Activated CD4-positive, alpha-beta T cell treated with anti-CD3 and anti-CD28 coated beads, Interleukin-2, amount 10 ng/mL, durations not matched to agents 7 days and 5 days (primary cell): ENCODE measurements at regions not wholly inside any gene's neighbourhood (a gene's known extent, or its start where the extent isn't known, plus 50 kb on each side); places are given as distances from the start of the nearest gene placed in this dataset.

Source experiments
- CTCF ChIA-PET: fragments of 350-600 bp; sonication (Branson Sonifier 250); formaldehyde crosslinking; loops from one replicate; lab custom pipeline; 2021; ENCODE audit warnings: antibody characterized with exemption; lab: Charles Lee
- POLR2A ChIA-PET: fragments of 350-600 bp; sonication (Branson Sonifier 250); formaldehyde crosslinking; loops from one replicate; lab custom pipeline; 2021; ENCODE audit warnings: antibody characterized with exemption; lab: Charles Lee
- DNase-seq: peaks from one replicate; pipeline ENCODE4 v3.0.0-alpha.2; 2020
- H3K27ac Mint-ChIP-seq: one replicate; pipeline ENCODE4 v1.8.0; 2021; ENCODE audit warnings: mild to moderate bottlenecking, moderate library complexity, mixed read lengths
- H3K27me3 Mint-ChIP-seq: one replicate; pipeline ENCODE4 v1.8.0; 2021; ENCODE audit warnings: mixed read lengths
- H3K36me3 Mint-ChIP-seq: one replicate; pipeline ENCODE4 v1.8.0; 2021; ENCODE audit warnings: low read depth, mixed read lengths
- H3K4me1 Mint-ChIP-seq: one replicate; pipeline ENCODE4 v1.8.0; 2021; ENCODE audit warnings: mixed read lengths
- H3K4me3 Mint-ChIP-seq: one replicate; pipeline ENCODE4 v1.8.0; 2021; ENCODE audit warnings: mild to moderate bottlenecking, moderate library complexity, mixed read lengths
- H3K9me3 Mint-ChIP-seq: one replicate; pipeline ENCODE4 v1.8.0; 2021; ENCODE audit warnings: mixed read lengths

- Mint-ChIP-seq H3K27ac (peak overlapping the region; percentile 65), H3K4me1 (peaks cover 72% of the 10 kb centered on the region), H3K27me3 (no peaks in the 10 kb centered on the region), H3K36me3 (no peaks in the 10 kb centered on the region), H3K4me3 (peak overlapping the region; percentile 24), H3K9me3 (no peaks in the 10 kb centered on the region)
- CTCF ChIA-PET: interaction anchor here (0.6 to 2.4 kb wide), 6 partner anchors 8 to 50 kb away, joined by 3 to 9 read pairs (median 3); no protein-coding TSS in a partner anchor
- POLR2A ChIA-PET: no interaction called here
- peak; percentile 30 for DNase-seq
Measured at GRCh38 chr20:50346374-50347283, 156.0 kb downstream of the CEBPB start.

GRCh38 chr20:50347284-50348063, 156.8 kb downstream of the CEBPB start:
- Mint-ChIP-seq H3K9me3 (no peaks in the 10 kb centered on the region), H3K27me3 (peaks cover under 1% of the 10 kb centered on the region), H3K4me3 (no peak overlapping the region), H3K27ac (no peak overlapping the region), H3K36me3 (no peaks in the 10 kb centered on the region), H3K4me1 (peaks cover 67% of the 10 kb centered on the region)
- no peak for DNase-seq
- CTCF ChIA-PET: interaction anchor here (0.6 to 2.4 kb wide), 6 partner anchors 8 to 50 kb away, joined by 3 to 9 read pairs (median 3); no protein-coding TSS in a partner anchor
- POLR2A ChIA-PET: no interaction called here

DNA sequence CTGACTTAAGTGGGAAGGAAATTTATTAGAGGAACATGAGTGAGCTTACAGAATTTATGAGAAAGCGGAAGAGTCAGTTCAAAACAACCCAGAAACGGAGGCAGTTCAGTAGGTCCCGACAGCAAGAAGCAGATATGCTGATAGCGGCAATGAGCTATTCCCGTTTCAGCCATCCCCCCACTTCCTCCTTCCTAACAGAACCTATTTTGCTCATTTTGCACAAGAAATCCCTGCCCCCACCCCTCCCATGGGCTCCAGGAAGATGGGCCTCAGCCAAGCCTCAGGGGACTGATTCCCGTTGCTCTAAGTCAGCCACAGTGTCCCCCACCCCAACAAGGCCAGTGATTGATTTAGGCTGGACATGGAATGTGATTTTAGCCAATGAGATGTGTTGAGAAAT, 157.5 kb downstream of the CEBPB start:
- ChIA-PET POLR2A (no interaction called here), CTCF (interaction anchor here (0.6 to 2.4 kb wide), 4 partner anchors 8 to 47 kb away, joined by 3 to 9 read pairs (median 4); no protein-coding TSS in a partner anchor)

GRCh38 chr20:50350510-50351249, 159.5 kb upstream of the PTPN1 start:
- Mint-ChIP-seq H3K27ac (no peak overlapping the region), H3K36me3 (no peaks in the 10 kb centered on the region), H3K4me3 (no peak overlapping the region), H3K27me3 (peaks cover 2% of the 10 kb centered on the region), H3K4me1 (peaks cover 56% of the 10 kb centered on the region), H3K9me3 (no peaks in the 10 kb centered on the region)
- ChIA-PET POLR2A (no interaction called here), CTCF (no interaction called here)
- DNase-seq: no peak

More for the DNA sequence above, 157.5 kb downstream of the CEBPB start:
- Mint-ChIP-seq H3K27ac (no peak overlapping the region), H3K36me3 (no peaks in the 10 kb centered on the region), H3K9me3 (no peaks in the 10 kb centered on the region), H3K27me3 (peaks cover 2% of the 10 kb centered on the region), H3K4me1 (peaks cover 65% of the 10 kb centered on the region), H3K4me3 (no peak overlapping the region)
- no peak for DNase-seq

GRCh38 chr20:50351541-50351940, 158.6 kb upstream of the PTPN1 start:
- peaks cover 48% of the 10 kb centered on the region for H3K4me1 Mint-ChIP-seq

DNA sequence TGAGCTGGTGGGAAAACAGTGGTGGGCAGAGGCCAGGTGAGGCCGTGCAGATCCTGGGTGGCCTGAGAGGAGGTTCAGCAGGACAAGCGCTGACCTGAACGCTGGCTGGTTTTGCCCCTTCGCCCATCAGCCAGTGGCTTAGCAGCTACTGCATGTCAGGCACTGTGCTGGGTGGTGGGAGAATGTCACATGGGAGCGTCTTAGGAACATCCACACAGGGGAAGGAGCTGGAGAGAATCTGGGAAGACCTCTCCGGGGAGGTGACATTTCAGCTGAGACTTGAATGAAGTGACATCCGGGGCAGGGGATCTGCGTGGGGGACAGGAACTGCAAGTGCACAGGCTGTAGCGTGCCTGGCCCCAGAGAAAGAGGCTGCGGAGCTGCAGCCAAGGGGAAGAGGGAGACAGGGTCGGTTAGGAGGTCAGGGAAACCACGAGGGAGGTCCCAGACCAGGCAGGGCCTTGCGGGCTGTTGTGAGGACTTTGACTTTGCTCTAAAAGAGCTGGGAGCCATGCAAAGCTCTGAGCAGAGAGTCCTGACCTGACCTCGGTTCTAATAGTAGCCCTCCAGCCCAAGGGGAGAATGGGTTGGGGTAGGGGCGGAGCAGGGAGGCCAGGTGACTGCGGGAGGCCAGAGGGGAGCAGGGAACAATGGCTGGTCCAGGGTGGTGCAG, 156.8 kb upstream of the PTPN1 start:
- POLR2A ChIA-PET: no interaction called here
- no peak overlapping the region for H3K4me3 Mint-ChIP-seq

More at GRCh38 chr20:50351541-50351940, 158.6 kb upstream of the PTPN1 start:
- DNase-seq: no peak
- Mint-ChIP-seq H3K4me3 (no peak overlapping the region), H3K27me3 (peaks cover 2% of the 10 kb centered on the region), H3K36me3 (no peaks in the 10 kb centered on the region), H3K27ac (no peak overlapping the region), H3K9me3 (no peaks in the 10 kb centered on the region)
- CTCF ChIA-PET: no interaction called here
- POLR2A ChIA-PET: no interaction called here

GRCh38 chr20:50354721-50355589, 155.2 kb upstream of the PTPN1 start:
- H3K4me1 Mint-ChIP-seq: peaks cover 26% of the 10 kb centered on the region
- ChIA-PET POLR2A (no interaction called here), CTCF (interaction anchor here (1.0 to 1.6 kb wide), 5 partner anchors 13 to 71 kb away, joined by 3 to 5 read pairs (median 3); no protein-coding TSS in a partner anchor)
- no peak overlapping the region for H3K4me3 Mint-ChIP-seq
- DNase-seq: no peak
- H3K9me3 Mint-ChIP-seq: no peaks in the 10 kb centered on the region
- H3K27ac Mint-ChIP-seq: no peak overlapping the region
- H3K36me3 Mint-ChIP-seq: no peaks in the 10 kb centered on the region
- H3K27me3 Mint-ChIP-seq: peaks cover 2% of the 10 kb centered on the region

More for the DNA sequence above, 156.8 kb upstream of the PTPN1 start:
- Mint-ChIP-seq H3K9me3 (no peaks in the 10 kb centered on the region), H3K27me3 (peaks cover 2% of the 10 kb centered on the region), H3K27ac (peak overlapping the region; percentile 26), H3K4me1 (peaks cover 34% of the 10 kb centered on the region), H3K36me3 (no peaks in the 10 kb centered on the region)
- CTCF ChIA-PET: interaction anchor here (0.6 to 2.2 kb wide), 4 partner anchors 10 to 45 kb away, joined by 3 to 6 read pairs (median 3); no protein-coding TSS in a partner anchor
- no peak for DNase-seq

DNA sequence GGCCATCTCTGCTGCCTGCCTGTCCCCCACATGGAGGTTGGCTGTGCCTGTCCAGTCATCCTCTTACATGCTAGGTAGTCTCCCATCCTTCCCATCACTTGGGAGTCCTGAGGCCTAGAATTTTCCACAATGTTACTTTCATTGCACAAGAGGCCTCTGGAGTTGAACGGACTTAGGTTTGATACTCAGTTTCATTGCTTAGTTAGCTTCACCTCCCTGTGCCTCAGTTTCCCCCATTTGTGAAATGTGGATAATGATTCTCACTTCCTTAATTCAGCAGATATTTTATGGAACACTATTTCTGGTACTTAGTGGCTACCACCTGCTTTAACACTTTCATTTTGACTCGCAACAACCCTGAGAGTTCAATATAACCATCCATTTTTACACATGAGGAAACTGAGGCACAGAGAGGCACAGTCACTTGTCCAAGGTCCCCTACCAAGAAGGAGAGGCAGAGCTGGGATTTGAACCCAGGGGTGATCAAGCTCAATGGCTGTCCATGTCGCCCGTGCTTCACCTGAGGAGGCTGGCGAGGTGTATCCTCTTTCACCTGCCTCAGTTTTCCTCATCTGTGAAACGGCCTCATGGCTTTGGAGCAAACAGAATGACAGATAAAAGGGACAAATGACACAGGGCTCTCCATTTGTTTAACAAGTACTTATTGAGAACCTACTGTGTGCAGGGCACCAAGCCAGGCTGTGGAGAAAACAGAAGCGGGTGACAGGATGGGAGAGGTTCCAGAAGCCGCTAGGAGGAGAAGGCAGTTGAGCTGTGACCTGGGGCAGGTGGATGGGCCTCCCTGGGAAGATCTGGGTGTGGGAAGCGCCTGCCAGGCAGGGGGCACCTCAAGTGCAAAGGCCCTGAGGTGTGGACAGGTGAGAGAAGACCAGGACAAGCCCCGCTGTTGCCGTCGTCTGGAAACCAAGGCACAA, 154.3 kb upstream of the PTPN1 start:
- Mint-ChIP-seq H3K27ac (no peak overlapping the region), H3K27me3 (peaks cover 2% of the 10 kb centered on the region), H3K4me3 (no peak overlapping the region), H3K9me3 (no peaks in the 10 kb centered on the region), H3K36me3 (no peaks in the 10 kb centered on the region), H3K4me1 (peaks cover 20% of the 10 kb centered on the region)
- ChIA-PET CTCF (interaction anchor here (1.0 to 1.7 kb wide), 6 partner anchors 9 to 72 kb away, joined by 3 to 5 read pairs (median 3); no protein-coding TSS in a partner anchor), POLR2A (no interaction called here)
- no peak for DNase-seq

DNA sequence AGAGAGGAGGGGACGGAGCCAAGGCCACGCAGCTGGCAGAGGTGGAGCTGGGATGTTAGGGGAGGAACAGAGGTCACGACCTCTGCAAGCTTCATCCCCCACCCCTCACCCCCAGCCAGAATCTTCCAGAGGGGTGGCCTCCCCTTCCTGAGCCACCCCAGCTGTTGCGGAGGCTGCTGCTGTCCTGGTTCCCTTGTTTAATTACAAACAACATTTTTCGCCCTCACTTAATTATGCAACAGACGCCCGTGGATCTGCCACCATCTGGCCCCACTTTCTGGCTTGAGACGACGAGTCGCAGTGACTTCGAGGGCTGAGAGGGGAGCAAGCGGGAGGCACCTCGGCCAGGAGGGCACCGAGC, 153.7 kb upstream of the PTPN1 start:
- POLR2A ChIA-PET: no interaction called here

More for the DNA sequence above, 153.7 kb upstream of the PTPN1 start:
- H3K27me3 Mint-ChIP-seq: peaks cover 2% of the 10 kb centered on the region
- H3K27ac Mint-ChIP-seq: no peak overlapping the region
- no peak for DNase-seq
- H3K4me3 Mint-ChIP-seq: no peak overlapping the region
- no peaks in the 10 kb centered on the region for H3K36me3 Mint-ChIP-seq
- H3K4me1 Mint-ChIP-seq: peaks cover 16% of the 10 kb centered on the region
- no peaks in the 10 kb centered on the region for H3K9me3 Mint-ChIP-seq
- CTCF ChIA-PET: interaction anchor here (1.0 to 2.0 kb wide), 5 partner anchors 9 to 33 kb away, joined by 3 to 5 read pairs (median 3); no protein-coding TSS in a partner anchor
